Stimulated activated CD4-positive, alpha-beta T cell treated with anti-CD3 and anti-CD28 coated beads, Interleukin-15, amount 100 ng/mL, for 48 hours (primary cell): ENCODE measurements at regions not wholly inside any gene's neighbourhood (a gene's known extent, or its start where the extent isn't known, plus 50 kb on each side); places are given as distances from the start of the nearest gene placed in this dataset.
A peak's percentile ranks its signal among the peaks of the same experiment; 100 is the strongest.

Experiments used
- DNase-seq, 2 donors: peaks; one replicate each; pipeline ENCODE4 v3.0.0-alpha.2; 2020; ENCODE audit warnings: low read depth in 2 of 2

DNA sequence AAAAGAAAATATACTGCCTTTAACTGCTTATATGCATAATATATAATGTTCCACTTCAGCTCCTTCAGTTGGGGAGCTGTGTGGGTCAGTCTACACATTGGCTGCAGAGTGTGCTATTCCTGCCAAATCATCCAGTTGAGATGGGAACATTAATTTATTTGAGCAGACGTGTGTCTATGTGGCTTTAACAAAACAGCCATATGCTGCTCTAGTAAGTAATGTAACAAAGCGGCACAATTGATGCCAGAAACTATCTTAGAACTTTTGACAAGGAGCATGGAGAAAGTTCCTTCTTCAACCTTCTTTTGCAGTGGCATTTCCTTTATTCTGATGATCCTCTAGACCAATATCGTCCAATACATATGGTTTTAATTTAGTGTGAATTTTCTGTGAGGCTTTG lies 285.9 kb upstream of the C1orf87 start:
- no peak for DNase-seq

DNA sequence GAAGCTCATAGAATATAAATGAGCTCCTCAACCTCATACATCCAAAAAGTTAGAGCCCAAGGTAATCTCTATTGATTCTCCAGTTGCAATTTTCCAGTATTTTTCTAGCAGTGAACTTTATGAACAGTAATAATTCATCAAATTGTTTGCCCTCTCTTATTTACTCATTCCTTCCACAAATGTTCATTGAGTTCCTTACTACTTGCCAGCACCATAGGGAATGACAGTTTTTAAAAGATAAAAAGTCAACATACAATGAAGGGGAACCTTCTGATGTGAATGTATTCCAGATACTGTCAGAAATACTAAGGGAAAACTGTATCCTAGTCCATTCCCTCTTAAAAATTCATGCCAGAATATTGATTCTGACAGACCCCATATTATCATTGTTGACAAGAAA lies 277.0 kb upstream of the C1orf87 start:
- no peak for DNase-seq

DNA sequence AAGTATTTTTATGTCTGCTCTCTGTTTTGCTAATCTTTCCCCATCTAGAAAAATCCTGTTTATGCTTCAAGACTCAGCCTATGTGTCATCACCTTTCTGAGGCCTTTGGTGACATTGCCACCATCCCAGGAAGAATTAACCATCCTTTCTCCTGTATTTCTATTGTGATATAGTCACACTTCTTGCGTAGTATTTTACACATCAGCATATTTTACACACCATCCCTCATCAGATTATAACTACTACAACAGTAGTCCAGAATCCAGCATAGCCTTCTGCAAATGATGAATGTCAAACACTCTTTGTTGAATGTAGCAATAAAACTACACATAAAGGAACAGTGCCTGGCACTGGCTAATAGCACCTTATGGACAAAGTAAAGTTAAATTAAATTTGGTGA lies 275.3 kb upstream of the C1orf87 start:
- DNase-seq, result no peak

DNA sequence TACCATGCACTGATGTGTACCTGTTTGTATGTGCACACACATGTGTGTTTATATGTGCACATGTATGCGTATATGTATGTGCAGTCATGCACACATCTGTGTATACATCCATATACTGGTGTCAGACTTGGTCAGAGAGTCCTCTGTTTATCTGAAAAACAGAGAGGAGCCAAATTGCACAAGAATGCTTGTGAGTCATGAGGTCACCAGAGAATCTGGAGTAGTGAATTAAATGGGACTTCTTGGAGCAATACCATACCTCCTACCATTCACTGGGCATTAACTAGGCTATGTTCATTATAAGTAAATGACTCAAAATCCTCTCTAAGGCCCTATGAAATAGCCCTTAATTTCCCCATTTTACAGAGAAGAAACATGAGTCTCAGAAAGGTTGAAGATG lies 272.1 kb upstream of the C1orf87 start:
- no peak for DNase-seq

DNA sequence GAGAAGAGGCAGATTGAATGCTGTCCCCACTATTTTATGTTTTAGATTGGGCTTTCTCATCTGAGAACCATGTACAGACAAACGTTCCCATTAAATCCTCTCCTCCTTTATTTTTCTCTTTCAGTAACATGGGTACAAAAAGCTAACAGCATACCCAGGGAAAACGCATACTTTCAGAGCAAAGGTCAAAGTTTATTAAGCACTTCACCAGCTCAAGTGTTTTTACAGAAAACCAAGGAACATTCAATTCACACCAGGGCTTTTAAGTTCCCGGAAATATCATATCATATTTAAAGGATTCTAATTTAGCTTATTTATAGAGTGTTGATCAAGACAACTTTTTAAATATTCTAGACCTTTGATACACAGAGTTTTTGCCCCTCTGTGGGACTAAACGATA lies 271.5 kb upstream of the C1orf87 start:
- no peak for DNase-seq

DNA sequence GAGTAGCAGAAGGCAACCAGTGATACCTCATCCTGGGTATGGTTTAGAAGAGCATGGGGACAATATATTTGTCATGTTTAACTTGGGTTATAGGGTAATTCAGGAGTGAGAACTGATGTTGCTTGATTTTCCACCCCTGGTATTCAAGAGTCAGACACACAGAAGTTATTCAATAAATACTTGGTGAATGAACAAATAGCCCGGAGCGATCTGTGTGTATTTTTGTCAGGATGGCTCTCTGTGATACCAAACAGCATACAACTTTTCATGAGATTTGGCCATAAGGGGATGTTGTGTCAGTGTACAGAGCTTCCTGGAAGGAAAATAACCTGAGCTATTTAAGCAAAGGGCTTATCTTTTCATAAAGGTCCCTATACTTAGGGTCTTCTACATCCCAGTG lies 270.2 kb upstream of the C1orf87 start:
- DNase-seq, result no peak

DNA sequence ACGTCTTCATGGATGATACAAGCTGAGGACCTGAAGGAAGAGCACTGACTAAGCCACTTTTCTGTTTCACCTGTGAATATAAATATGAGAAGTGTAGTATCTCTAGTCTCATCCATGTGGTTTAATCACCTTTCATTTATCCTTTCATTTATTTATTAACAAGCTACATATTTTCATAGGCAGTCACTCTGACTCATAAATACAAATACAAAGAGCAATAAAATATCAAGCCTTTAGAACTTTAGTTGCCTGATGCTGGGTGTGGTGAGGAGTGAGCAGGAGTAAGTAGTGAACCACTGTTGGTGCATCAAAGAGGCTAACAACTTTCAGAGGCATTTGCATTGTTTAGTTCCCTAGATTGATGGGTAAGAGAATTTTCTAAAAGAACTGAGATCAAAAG lies 269.0 kb upstream of the C1orf87 start:
- DNase-seq, result no peak

DNA sequence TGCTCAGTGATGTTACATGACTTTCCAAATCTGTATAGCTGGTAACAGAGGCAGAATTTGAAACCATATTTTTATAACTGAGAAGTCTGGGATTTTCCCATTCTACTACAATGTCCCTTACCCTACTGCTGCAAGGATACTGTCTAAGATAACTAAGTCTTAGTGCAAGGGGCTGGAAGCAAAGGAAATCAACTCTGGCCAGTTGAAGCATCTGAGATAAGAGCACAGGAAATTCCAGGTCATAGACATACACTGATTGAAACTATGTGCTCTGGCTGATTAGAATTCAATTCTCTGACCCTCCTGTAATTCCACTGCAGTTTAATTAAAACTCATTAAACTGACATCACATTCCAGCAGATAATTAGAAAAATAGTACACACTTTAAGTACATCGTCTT lies 267.7 kb upstream of the C1orf87 start:
- DNase-seq, result no peak

DNA sequence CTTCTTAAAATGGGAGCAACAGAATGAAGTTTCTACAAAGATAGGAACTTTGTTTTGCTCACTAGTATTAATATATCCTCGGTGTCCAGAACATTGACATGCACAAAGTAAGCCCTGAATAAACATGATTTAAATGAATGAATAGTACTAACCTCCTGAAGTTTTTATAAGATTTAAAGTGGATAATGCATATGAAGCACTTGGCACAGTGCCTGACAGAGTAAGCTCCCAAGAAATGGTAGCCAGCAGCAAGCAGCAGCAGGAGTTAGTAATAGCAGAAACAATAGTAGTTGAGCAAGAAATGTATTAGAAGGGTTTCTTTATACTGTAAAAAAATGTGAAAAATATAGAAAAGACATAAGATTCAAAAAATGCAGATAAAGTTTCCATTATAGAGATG lies 258.1 kb upstream of the C1orf87 start:
- DNase-seq, result no peak

DNA sequence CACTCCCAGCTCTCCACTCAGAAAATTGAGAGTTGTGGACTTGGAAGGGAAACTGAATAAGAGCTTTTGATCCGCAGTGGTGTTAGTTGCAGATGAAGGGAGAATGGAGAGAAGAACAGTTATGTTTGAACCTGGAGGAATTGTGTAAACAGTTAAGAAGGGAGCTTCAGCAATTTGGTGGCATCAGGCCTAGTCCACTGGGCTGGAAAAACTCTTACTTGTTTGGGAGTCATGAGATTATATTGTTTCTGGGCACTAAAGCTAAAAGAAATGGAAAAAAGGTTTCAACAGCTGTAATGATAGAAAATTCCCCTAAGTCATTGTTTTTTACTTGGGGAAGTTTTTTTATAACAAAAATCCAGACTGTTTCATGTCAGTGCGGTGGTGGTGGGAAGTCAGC lies 256.1 kb upstream of the C1orf87 start:
- DNase-seq, result no peak

DNA sequence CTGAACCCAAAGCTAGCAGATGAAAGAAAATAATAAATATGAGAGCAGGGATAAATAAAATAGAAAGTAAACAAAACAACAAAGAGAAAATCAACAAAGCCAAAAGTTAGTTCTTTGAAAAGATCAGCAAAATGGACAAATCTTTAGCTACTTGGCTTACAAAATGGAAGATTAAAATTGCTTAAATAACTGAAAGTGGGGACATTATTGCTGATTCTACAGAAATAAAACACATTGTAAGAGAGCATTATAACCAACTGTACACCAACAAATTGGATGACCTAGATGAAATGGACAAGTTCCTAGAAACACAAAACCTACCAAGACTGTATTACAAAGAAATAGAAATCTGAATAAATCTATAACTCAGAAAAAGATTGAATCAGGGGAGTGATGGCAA lies 238.3 kb upstream of the C1orf87 start:
- DNase-seq, result no peak

DNA sequence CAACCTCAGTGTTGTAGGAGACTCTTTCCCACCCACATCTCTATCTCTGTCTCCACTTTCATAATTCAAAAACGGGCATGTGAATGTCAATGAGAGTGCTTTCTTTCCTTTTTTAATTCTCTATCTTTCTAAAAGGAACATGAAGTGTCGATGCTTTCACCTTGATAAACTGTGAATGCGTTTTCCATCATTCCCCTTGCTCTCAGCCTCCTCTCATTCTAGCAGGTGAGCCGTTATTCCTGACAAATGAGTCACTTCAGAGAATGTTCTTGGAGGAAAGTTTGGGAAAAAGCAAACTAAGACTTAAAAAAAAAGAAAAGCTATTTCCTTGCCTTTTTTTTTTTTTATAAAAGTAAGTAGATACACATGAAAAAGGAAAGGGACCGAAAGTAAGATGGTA lies 226.0 kb upstream of the C1orf87 start:
- DNase-seq, result no peak

DNA sequence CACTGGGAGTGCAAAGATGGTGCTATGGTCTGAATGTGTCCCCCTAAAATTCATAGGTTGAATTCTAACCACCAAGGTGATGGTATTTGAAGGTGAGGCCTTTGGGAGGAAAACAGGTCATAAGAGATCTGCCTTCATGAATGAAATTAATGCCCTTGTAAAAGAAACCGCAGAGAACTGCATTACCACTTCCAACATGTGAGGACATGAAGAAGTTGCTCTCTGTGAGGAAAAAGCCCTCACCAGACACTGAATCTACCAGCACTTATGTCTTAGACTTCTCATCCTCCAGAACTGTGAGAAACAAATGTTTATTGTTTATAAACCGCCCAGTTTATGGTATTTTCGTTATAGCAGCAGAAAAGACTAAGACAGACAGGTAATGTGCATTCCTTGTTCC lies 224.7 kb upstream of the C1orf87 start:
- DNase-seq, result no peak

DNA sequence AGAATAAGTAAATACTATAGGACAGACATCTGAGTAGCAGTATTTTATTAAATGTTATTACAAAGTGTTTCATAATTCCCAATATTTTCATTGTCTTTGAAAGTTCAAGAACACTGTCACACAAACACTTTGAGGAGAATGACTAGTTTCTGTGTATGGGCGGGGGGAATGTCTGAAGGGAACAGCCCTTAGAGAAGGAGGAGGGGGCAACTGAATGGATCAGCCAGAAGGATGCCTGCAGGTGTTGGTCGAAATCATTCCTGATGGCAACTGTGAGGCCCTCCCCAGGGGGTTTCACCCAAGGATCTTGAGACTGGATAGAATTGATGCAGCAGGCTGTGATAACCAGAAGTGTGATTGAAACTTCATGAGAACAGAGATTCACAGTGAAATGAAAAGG lies 223.2 kb upstream of the C1orf87 start:
- DNase-seq, result no peak

DNA sequence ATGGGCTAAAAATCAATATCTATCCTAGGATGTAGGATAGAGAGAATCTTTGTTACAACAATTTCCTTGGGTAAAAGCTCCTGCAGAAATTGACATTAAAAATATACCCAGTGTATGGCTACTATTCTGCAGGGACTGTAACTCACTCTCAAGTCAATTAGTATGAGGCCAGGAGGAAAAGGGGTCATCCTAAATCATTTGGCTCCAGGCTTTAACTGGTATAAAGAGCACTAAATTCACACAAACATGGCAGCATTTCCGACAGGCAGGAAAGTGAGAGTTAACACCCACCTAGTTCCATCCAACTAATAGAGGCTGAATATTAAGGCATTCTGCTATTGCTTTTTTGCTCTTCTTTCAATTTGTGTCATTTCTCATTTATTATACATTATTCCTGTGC lies 218.6 kb upstream of the C1orf87 start:
- DNase-seq, result no peak

DNA sequence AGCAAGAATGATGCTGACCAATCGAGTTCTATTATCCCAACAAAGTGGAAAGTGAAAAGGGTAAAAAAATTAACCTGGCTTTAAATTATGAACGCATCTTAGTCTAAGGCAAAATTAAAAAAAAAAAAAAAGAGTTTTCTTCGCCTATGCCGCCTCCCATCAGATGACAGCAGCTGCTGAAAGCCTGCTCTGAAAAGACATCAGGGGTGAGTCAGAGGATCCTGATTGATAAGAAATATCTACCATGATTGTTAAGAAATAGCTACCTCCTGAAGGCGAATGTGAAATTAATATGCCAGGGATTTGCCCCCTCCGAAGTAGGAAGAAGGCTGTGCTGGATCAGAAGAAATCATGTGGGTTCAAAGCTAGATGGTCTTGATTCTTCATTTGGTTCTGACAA lies 216.8 kb upstream of the C1orf87 start:
- no peak for DNase-seq

DNA sequence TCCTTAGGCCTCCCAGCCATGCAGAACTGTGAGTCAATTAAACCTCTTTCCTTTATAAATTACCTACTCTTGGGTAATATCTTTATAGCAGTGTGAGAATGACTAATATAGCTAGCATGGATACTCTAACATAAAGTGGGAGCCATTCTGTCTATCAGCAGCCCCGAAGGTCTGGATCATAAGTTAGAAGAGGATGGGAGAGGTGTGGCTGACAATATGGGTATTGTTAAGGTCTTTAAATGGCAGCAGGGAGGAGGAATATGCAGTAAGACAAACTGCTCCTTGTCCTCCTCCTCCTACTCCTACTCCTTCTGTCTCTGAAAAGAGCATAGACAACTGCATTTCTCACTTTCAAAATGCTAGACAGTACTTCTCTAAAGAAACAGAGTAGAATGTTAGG lies 214.0 kb upstream of the C1orf87 start:
- DNase-seq, result no peak

DNA sequence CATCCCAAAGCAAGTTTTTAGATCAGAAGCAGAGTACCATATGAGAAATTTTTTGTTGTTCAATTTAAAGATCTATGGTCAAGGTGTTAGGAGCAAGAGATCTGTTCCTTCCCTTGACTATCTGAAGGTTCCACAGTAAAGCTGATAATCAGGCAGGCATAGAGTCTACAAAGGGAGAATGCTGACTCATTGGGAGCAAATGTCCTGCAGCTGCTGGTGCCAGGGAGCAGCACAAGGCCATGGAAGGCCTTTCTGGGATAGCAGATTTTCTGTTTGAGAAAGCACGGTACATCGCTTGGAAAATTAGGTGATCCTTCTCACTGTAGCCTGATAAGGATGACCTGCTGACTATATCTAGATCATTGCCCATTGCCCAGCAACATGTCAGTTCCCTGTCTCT lies 210.1 kb upstream of the C1orf87 start:
- no peak for DNase-seq

DNA sequence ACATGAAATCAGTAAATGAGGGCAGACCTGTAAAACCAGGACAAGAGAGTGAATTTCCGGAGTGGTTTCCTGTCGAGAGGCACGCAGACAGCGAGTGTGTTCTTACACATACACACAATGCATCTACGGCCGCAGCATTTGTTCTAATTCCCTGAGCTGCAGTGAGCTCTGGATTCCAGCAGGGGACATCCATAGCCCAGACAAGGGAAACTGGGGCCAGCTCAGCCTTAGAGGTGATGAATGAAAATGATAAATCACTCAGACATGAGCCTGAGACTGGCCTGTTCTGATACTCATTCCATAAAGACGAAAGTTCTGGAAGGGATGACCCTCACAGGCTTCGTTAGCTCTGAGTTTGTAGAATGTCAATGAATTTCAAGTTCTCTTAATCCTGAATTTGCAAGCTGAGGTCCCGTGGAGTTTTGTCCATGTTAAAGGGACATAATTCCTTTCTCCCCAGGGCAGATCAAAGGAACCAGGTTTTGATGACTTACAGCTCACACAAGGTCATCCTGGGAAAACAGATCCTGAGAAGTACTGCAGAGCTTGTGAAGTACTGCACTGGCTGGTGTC lies 207.9 kb upstream of the C1orf87 start:
- peak; percentile 0 to 4 for DNase-seq

DNA sequence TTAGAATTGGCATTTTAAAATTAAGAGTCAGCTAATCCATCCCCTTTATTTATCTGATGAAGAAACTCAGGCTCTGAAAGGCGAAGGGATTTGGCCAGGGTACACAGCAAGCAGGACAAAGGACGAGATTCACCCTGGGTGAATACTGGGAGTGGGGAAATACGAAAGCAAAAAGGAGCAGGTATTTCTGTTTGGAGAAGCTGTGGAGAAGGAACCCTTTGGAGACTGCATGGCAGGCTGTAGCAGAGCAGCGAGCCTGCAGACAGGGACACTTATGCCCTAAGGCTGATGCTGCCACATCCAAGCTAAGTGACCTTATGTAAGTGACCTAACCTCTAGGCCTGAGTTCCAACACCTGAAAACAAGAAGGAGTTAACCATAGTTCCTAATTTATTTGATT lies 207.2 kb upstream of the C1orf87 start:
- no peak for DNase-seq

DNA sequence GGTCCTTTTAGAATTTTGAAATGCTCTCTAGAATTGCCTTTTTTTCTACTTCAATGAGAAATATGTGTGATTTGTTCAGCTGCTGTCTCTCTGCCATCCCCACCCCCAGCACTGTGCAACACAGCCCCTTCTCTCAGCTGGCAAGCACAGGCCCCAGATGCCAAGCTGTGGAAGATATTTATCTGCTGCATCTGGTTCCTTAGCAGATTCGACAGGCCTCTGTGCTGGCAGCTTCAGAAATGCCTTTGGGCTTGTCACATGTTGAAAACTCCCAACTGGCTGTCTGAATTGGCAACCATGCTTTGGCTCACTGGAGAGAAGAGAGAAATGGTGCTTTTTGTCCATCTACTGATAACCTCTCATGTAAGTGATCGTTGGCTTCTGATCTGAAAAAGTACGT lies 206.7 kb upstream of the C1orf87 start:
- DNase-seq, result no peak

DNA sequence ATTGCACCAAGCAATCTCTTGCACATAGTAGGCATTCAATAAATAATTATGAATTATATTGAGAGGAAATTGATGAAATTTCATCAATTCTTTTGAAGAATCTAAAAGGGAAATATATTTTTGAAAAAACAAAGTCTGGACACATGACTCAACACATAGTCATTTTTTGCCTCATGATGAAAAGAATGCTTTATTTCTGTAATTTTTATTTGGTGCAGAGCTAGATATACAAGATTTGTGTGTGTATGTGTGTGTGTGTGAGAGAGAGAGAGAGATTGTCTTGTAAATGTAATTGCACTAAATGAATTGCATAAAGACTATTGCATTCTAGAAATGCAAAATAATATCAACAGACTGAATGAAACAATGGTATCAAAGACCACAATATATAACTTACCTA lies 206.2 kb upstream of the C1orf87 start:
- no peak for DNase-seq

DNA sequence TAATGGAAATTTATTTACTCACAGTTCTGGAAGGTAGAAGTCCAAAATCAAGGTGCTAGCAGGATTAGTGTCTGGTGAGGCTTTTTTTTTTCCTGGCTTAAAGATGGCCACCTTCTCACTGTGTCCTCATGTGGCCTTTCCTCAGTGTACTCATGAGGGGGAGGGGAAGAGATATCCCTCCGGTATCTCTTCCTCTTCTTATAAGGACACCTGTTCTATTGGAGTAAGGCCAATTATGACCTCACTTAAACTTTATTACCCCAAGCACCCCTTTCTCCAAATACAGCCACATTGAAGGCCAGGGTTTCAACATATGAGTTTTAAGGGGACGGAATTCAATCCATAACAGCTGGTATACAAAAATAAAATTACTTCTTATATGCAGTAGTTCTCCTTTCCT lies 203.7 kb upstream of the C1orf87 start:
- no peak for DNase-seq

DNA sequence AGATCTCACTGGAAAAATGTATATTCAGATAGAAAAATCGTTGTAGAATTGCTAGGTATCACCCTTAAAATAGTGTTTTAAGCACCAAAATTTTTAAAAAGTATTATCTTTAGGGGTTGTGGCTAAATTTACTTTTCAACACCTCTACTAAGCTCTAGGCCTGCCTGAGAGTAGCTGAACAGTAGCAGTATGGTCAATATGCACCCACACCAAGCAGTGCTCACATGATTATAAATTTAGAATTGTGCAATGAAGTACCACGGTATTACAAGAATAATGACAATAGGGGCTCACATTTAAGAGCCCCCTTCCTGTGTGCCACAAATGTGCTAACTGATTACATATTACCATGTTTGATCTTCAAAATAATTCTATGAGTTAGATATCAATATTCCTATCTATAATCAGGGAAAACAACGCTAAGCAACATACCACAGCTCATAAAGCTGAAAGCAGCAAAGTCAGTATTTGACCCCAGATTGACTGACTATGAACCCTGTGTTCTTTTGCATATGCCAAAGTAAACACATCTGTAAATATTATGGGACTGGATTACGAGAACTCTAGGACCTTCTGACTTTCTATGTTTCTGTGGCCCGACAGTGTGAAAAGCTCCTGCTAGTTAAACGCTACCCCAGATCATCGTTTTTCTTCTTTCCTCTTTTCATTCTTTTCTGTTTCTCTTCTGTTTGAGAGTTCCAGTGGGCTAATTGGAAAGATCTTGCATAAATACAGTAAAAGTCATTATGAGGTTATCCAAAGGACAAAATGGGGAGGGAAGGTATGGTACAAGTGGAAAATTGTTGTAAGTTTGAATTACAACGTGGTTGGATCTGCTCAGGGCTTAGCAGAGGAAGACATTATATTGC lies 201.1 kb upstream of the C1orf87 start:
- no peak for DNase-seq
